ENCODE measurements at regions not wholly inside any gene's neighbourhood (a gene's known extent, or its start where the extent isn't known, plus 50 kb on each side); places are given as distances from the start of the nearest gene placed in this dataset.

DNA sequence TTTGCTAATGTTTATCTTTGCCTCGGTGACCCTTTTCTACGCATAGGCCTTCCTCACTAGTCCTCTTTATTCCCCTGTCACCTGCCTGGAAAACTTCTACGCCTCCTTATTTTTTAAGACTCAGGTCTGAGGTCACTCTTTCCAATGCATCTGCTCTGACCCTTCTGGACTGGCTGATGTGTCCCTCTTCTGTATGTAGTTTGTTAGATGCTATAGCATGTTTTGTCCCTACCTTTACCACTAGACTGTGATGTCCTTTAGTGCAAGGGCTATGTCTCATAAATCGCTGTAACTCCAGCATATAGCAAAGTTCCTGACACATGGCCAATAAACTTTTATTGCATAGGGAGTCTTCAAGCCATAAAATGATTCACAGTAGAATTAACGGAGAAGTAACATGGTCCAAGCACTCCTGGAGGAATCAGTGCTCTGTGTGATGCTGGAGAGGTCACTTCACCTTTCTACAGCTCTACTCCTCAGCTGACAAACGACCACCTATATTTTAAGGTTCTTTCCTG is 872.5 kb upstream of the SLIT2 start:
- TF ChIP-seq NFIC (IDR thresholded peaks at IDR 0.05; ENCODE audit: low read depth, low read length) (no peak), ZSCAN29 (IDR thresholded peaks at IDR 0.05) (no peak), MEF2A (IDR thresholded peaks at IDR 0.05; ENCODE audit: insufficient read depth, low read depth, low read length) (no peak)
- TF ChIP-seq, protein P1, sequence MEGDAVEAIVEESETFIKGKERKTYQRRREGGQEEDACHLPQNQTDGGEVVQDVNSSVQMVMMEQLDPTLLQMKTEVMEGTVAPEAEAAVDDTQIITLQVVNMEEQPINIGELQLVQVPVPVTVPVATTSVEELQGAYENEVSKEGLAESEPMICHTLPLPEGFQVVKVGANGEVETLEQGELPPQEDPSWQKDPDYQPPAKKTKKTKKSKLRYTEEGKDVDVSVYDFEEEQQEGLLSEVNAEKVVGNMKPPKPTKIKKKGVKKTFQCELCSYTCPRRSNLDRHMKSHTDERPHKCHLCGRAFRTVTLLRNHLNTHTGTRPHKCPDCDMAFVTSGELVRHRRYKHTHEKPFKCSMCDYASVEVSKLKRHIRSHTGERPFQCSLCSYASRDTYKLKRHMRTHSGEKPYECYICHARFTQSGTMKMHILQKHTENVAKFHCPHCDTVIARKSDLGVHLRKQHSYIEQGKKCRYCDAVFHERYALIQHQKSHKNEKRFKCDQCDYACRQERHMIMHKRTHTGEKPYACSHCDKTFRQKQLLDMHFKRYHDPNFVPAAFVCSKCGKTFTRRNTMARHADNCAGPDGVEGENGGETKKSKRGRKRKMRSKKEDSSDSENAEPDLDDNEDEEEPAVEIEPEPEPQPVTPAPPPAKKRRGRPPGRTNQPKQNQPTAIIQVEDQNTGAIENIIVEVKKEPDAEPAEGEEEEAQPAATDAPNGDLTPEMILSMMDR (IDR thresholded peaks at IDR 0.05 in 2 of 3, conservative IDR thresholded peaks at IDR 0.05 in 1 of 3; ENCODE audit: control insufficient read depth in 2 of 3, extremely low read depth in 1 of 3, insufficient read depth in 1 of 3, low read depth in 3 of 3, low read length in 3 of 3) = no peak
- TF ChIP-seq, protein P2, sequence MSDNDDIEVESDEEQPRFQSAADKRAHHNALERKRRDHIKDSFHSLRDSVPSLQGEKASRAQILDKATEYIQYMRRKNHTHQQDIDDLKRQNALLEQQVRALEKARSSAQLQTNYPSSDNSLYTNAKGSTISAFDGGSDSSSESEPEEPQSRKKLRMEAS (IDR thresholded peaks at IDR 0.05; ENCODE audit: low read depth, low read length) = no peak

Measured in GM12878 (cell line).